Stimulated activated CD8-positive, alpha-beta memory T cell treated with anti-CD3 and anti-CD28 coated beads, Interleukin-15, amount 100 ng/mL, for 1 hour (primary cell): ENCODE measurements at regions not wholly inside any gene's neighbourhood (a gene's known extent, or its start where the extent isn't known, plus 50 kb on each side); places are given as distances from the start of the nearest gene placed in this dataset.

Source experiments
- DNase-seq: peaks from one replicate; pipeline ENCODE4 v3.0.0-alpha.2; 2020; ENCODE audit warnings: low read depth

GRCh38 chr2:12592296-12592695 lies 124.4 kb upstream of the TRIB2 start:
- DNase-seq = no peak

GRCh38 chr2:12594590-12594989 lies 122.1 kb upstream of the TRIB2 start:
- DNase-seq = no peak

- no peak for DNase-seq
These were observed 120.0 kb upstream of the TRIB2 start for GRCh38 chr2:12596771-12597170.

GRCh38 chr2:12597610-12598009 lies 119.1 kb upstream of the TRIB2 start:
- DNase-seq = no peak

GRCh38 chr2:12602661-12603060 lies 114.1 kb upstream of the TRIB2 start:
- no peak for DNase-seq

- no peak for DNase-seq
These were observed 112.9 kb upstream of the TRIB2 start for GRCh38 chr2:12603781-12604295.

- no peak for DNase-seq
These were observed 112.4 kb upstream of the TRIB2 start for GRCh38 chr2:12604341-12604740.

GRCh38 chr2:12605366-12605765 lies 111.4 kb upstream of the TRIB2 start:
- DNase-seq = no peak

GRCh38 chr2:12605936-12606335 lies 110.8 kb upstream of the TRIB2 start:
- no peak for DNase-seq

GRCh38 chr2:12606472-12607000 lies 110.2 kb upstream of the TRIB2 start:
- no peak for DNase-seq

- no peak for DNase-seq
These were observed 108.8 kb upstream of the TRIB2 start for GRCh38 chr2:12607971-12608370.

- DNase-seq = no peak
These were observed 106.4 kb upstream of the TRIB2 start for GRCh38 chr2:12610314-12610713.

- no peak for DNase-seq
These were observed 104.6 kb upstream of the TRIB2 start for GRCh38 chr2:12612168-12612567.

- no peak for DNase-seq
These were observed 104.1 kb upstream of the TRIB2 start for GRCh38 chr2:12612671-12613070.

- DNase-seq = no peak
These were observed 103.5 kb upstream of the TRIB2 start for GRCh38 chr2:12613137-12613835.

- DNase-seq = no peak
These were observed 101.2 kb upstream of the TRIB2 start for GRCh38 chr2:12615509-12615908.

- no peak for DNase-seq
These were observed 100.1 kb upstream of the TRIB2 start for GRCh38 chr2:12616456-12617156.

- no peak for DNase-seq
These were observed 99.4 kb upstream of the TRIB2 start for GRCh38 chr2:12617366-12617765.

- DNase-seq = no peak
These were observed 98.9 kb upstream of the TRIB2 start for GRCh38 chr2:12617853-12618252.

GRCh38 chr2:12618576-12618975 lies 98.2 kb upstream of the TRIB2 start:
- no peak for DNase-seq

- DNase-seq = no peak
These were observed 96.8 kb upstream of the TRIB2 start for GRCh38 chr2:12619975-12620374.

- DNase-seq = no peak
These were observed 96.0 kb upstream of the TRIB2 start for GRCh38 chr2:12620759-12621158.

- DNase-seq = no peak
These were observed 93.7 kb upstream of the TRIB2 start for GRCh38 chr2:12623051-12623450.
